Prostate gland (tissue), 2 donors: ENCODE measurements at regions not wholly inside any gene's neighbourhood (a gene's known extent, or its start where the extent isn't known, plus 50 kb on each side); places are given as distances from the start of the nearest gene placed in this dataset.

Source experiments
- DNase-seq: peaks from one replicate; pipeline ENCODE4 v3.0.0-alpha.2; 2019; ENCODE audit warnings: low spot score
- H3K27ac ChIP-seq, 2 donors: fragments of 200-600 bp; sonication (generic); 2 replicates each; pipeline ENCODE4 v1.5.1; 2017 to 2019
- H3K27me3 ChIP-seq: fragments of 200-600 bp; sonication (generic); replicated peaks from 2 replicates; pipeline ENCODE4 v1.5.1; 2019; ENCODE audit not compliant: insufficient read depth
- H3K36me3 ChIP-seq, 2 donors: fragments of 200-600 bp; sonication (generic); 1 replicate in 1 of 2; 2 replicates in 1 of 2; pipeline versions ENCODE4 v1.5.1 to v1.8.1; 2017 to 2019
- H3K4me1 ChIP-seq: fragments of 200-600 bp; sonication (generic); replicated peaks from 2 replicates; pipeline ENCODE4 v1.5.1; 2019
- H3K4me3 ChIP-seq, 2 donors: fragments of 200-600 bp; sonication (generic); 2 replicates each; pipeline ENCODE4 v1.5.1; 2017 to 2019
- H3K9me3 ChIP-seq: fragments of 200-600 bp; sonication (generic); 2 replicates; pipeline ENCODE4 v1.5.1; 2017
- POLR2A ChIP-seq: fragments of 450-650 bp; IDR thresholded peaks from one replicate; pipeline ENCODE4 v1.6.1; 2016; ENCODE audit warnings: antibody characterized with exemption, mild to moderate bottlenecking
- POLR2AphosphoS5 ChIP-seq: sonication (generic); formaldehyde crosslinking; IDR thresholded peaks from one replicate; pipeline ENCODE4 v1.6.1; 2017; ENCODE audit warnings: antibody characterized with exemption
- WGBS: methylation state at CpG from one replicate; pipeline ENCODE4 v1.1.5; 2018; 5-methylcytosine and 5-hydroxymethylcytosine counted together
- intact Hi-C: fragments of 100-400 bp; cut with DNase I; formaldehyde crosslinking; loops from one replicate; pipeline ENCODE4 v1.14.2; 2022
- TF ChIP-seq, protein P1 (sequence below), 4 experiments: fragments of 200-600 bp in 2 of 4; fragments of 450-650 bp in 2 of 4; sonication (generic) in 2 of 4; IDR thresholded peaks; 1 replicate in 3 of 4; 2 replicates in 1 of 4; pipeline ENCODE4 v1.5.1; 2016 to 2019; ENCODE audit warnings: antibody characterized with exemption in 4 of 4, mild to moderate bottlenecking in 2 of 4, moderate library complexity in 2 of 4

DNA sequence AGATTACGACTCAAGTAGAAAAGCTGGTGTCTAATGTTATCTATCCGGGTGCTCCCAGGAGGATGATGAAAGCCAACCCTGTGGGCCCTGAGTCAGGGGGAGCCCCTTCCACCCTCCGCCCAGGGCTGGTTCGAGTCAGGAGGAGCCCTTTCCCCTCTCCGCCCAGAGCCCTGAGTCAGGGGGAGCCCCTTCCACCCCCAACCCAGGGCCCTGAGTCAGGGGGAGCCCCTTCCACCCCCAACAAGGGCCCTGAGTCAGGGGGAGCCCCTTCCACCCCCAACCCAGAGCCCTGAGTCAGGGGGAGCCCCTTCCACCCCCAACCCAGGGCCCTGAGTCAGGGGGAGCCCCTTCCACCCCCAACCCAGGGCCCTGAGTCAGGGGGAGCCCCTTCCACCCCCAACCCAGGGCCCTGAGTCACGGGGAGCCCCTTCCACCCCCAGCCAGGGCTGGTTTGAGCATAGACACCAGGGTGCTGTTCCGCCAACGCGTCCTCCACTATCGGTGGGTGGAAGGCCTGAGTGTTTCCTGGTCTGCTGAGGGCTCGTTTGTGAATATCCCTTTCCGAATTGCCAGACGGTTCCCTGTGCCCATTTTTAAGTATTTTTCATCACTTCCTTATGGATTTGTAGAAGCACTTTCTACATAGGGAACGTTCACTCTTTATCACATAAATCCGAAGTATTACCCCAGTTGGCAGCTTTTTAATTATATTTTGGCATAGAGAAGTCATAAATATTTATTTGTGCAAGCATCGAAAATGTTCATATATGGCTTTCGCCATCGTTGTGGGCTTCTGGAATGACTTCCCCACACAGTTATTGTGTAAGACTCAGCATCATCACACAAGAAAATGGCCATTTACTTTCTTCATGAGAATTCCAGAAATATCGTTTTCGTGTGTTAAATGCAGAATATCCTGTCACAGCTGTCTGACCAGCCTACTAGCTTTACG is 380.6 kb downstream of the BRD1 start:
- H3K4me1 ChIP-seq: no peaks in the 10 kb centered on the region
- no peak overlapping the region for H3K27ac ChIP-seq
- TF ChIP-seq, protein P1, sequence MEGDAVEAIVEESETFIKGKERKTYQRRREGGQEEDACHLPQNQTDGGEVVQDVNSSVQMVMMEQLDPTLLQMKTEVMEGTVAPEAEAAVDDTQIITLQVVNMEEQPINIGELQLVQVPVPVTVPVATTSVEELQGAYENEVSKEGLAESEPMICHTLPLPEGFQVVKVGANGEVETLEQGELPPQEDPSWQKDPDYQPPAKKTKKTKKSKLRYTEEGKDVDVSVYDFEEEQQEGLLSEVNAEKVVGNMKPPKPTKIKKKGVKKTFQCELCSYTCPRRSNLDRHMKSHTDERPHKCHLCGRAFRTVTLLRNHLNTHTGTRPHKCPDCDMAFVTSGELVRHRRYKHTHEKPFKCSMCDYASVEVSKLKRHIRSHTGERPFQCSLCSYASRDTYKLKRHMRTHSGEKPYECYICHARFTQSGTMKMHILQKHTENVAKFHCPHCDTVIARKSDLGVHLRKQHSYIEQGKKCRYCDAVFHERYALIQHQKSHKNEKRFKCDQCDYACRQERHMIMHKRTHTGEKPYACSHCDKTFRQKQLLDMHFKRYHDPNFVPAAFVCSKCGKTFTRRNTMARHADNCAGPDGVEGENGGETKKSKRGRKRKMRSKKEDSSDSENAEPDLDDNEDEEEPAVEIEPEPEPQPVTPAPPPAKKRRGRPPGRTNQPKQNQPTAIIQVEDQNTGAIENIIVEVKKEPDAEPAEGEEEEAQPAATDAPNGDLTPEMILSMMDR (IDR thresholded peaks at IDR 0.05): no peak
- TF ChIP-seq POLR2A (no peak), POLR2AphosphoS5 (no peak)
- no peaks in the 10 kb centered on the region for H3K36me3 ChIP-seq
- H3K4me3 ChIP-seq: no peak overlapping the region
- H3K9me3 ChIP-seq: no peaks in the 10 kb centered on the region
- WGBS: 71% methylated on average over 20 of the region's 21 CpGs
- intact Hi-C loops: no loop called here
- no peak for DNase-seq
- H3K27me3 ChIP-seq: peaks cover 15% of the 10 kb centered on the region

DNA sequence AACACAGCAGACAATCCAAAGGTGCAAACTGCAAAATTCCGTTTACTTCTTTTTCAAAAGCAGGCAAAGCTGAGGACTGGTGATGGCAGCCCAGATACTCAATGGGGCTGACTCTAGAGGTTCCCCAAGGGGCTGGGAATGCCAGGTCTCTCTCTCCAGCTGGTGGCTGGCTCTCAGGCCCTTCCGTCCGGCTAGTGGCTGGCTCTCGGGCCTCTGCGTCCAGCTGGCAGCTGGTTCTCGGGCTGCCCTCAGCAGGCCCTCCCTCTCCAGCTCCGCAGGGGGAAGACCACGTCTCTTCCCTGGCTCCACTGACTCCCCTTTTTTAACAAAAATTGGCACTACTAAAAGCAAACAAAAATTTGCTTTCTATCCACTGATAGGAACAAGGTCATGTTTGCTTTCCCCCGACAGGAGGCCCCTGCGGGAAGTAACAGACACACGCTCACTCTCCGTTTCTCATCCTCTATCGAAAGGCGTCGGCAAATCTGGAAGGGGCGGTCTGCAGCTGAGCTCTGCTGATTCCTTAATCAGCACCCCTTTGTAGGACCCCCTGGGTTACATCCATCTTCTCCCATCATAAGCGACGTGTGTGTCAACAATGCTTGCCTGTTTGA is 381.4 kb downstream of the BRD1 start:
- no peak for TF ChIP-seq POLR2A
- TF ChIP-seq, protein P1 (IDR thresholded peaks at IDR 0.05): no peak
- no peak for TF ChIP-seq POLR2AphosphoS5
- no peaks in the 10 kb centered on the region for H3K9me3 ChIP-seq
- intact Hi-C loops: no loop called here
- peaks cover 15% of the 10 kb centered on the region for H3K27me3 ChIP-seq
- 65% methylated on average over 18 of the region's 18 CpGs for WGBS
- H3K36me3 ChIP-seq: no peaks in the 10 kb centered on the region
- no peak overlapping the region for H3K27ac ChIP-seq
- H3K4me1 ChIP-seq: no peaks in the 10 kb centered on the region
- DNase-seq: no peak
- no peak overlapping the region for H3K4me3 ChIP-seq

DNA sequence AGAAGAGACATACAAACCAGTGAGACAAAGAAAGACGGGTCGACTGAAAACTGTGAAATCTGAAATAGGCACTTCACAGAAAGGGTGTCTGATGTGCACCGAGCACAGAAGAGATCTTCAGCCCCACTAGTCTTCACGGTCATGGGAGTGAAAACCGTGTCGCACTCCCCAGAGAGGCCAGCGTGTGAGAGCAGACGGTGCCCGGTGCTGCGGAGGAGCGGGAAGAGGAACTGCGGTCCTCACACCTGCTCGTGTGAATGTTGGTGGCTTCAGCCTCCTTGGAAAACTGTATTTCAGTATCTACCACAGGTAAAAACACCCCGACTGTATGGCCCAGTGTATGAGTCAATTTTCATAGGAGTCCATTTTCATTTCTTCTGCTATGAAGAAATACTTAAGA is 382.9 kb downstream of the BRD1 start:
- 88% methylated on average over 14 of the region's 14 CpGs for WGBS
- no peak overlapping the region for H3K4me3 ChIP-seq
- no peak for DNase-seq
- no peaks in the 10 kb centered on the region for H3K9me3 ChIP-seq
- H3K27me3 ChIP-seq: peaks cover 13% of the 10 kb centered on the region
- intact Hi-C loops: no loop called here
- H3K4me1 ChIP-seq: no peaks in the 10 kb centered on the region
- TF ChIP-seq POLR2A (no peak), POLR2AphosphoS5 (no peak)
- TF ChIP-seq, protein P1 (IDR thresholded peaks at IDR 0.05): no peak
- no peaks in the 10 kb centered on the region for H3K36me3 ChIP-seq
- H3K27ac ChIP-seq: no peak overlapping the region

DNA sequence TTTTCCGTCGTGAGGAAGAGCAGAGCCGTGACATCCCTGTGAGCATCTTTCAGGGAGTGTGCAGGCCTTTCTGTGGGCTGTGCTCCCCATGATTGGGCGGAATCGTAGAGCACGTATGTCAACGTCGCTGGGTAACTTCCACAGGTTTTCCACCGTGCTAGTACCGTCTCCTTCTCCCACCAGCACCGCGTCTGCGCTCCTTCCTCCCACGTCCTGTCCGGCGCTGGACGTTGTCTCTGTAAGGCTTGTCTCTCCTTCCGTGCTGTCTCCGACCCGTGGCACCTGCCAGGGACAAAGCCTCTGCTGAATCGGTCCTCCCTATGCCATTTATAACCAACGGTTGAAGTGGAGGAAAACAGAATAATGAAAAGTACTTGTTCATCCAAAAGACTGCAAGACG is 386.7 kb downstream of the BRD1 start:
- TF ChIP-seq POLR2AphosphoS5: no peak
- TF ChIP-seq, protein P1 (IDR thresholded peaks at IDR 0.05): no peak
- TF ChIP-seq POLR2A: no peak
- Histone ChIP-seq H3K27ac (no peak overlapping the region), H3K4me3 (no peak overlapping the region), H3K9me3 (no peaks in the 10 kb centered on the region), H3K4me1 (no peaks in the 10 kb centered on the region), H3K36me3 (no peaks in the 10 kb centered on the region), H3K27me3 (no peaks in the 10 kb centered on the region)
- WGBS: 93% methylated on average over 23 of the region's 23 CpGs
- intact Hi-C loops: no loop called here
- DNase-seq: no peak
